ENCODE measurements at regions not wholly inside any gene's neighbourhood (a gene's known extent, or its start where the extent isn't known, plus 50 kb on each side); places are given as distances from the start of the nearest gene placed in this dataset.
"Not testable (repeated sequence)": the region's sequence is repeated elsewhere in the genome, so short reads cannot be mapped to it uniquely, and the experiment has no call there.

GRCh38 chr6:8623441-8623840, 188.1 kb upstream of the SLC35B3 start:
- no peak for DNase-seq (ENCODE audit: low read depth in 3 of 3)

GRCh38 chr6:8619853-8620252, 184.5 kb upstream of the SLC35B3 start:
- DNase-seq (ENCODE audit: low read depth in 3 of 3), result no peak

GRCh38 chr6:8619408-8619807, 184.1 kb upstream of the SLC35B3 start:
- DNase-seq (ENCODE audit: low read depth in 3 of 3), result not testable (repeated sequence)

GRCh38 chr6:8608737-8609136, 173.4 kb upstream of the SLC35B3 start:
- DNase-seq (ENCODE audit: low read depth in 3 of 3), result no peak

- no peak for DNase-seq (ENCODE audit: low read depth in 3 of 3)
These were observed 154.8 kb upstream of the SLC35B3 start for GRCh38 chr6:8589941-8590729.

- DNase-seq (ENCODE audit: low read depth in 3 of 3), result no peak
These were observed 152.8 kb upstream of the SLC35B3 start for GRCh38 chr6:8588176-8588575.

GRCh38 chr6:8583291-8583690, 147.9 kb upstream of the SLC35B3 start:
- DNase-seq (ENCODE audit: low read depth in 3 of 3), result no peak

- no peak for DNase-seq (ENCODE audit: low read depth in 3 of 3)
These were observed 144.0 kb upstream of the SLC35B3 start for GRCh38 chr6:8579372-8579771.

GRCh38 chr6:8578006-8578405, 142.7 kb upstream of the SLC35B3 start:
- no peak for DNase-seq (ENCODE audit: low read depth in 3 of 3)

- no peak for DNase-seq (ENCODE audit: low read depth in 3 of 3)
These were observed 139.6 kb upstream of the SLC35B3 start for GRCh38 chr6:8574749-8575468.

- DNase-seq (ENCODE audit: low read depth in 3 of 3), result no peak
These were observed 139.0 kb upstream of the SLC35B3 start for GRCh38 chr6:8574311-8574710.

- no peak for DNase-seq (ENCODE audit: low read depth in 3 of 3)
These were observed 135.0 kb upstream of the SLC35B3 start for GRCh38 chr6:8570256-8570920.

- DNase-seq (ENCODE audit: low read depth in 3 of 3), result no peak
These were observed 126.8 kb upstream of the SLC35B3 start for GRCh38 chr6:8562125-8562524.

GRCh38 chr6:8558953-8559352, 123.6 kb upstream of the SLC35B3 start:
- no peak for DNase-seq (ENCODE audit: low read depth in 3 of 3)

- DNase-seq (ENCODE audit: low read depth in 3 of 3), result no peak
These were observed 121.8 kb upstream of the SLC35B3 start for GRCh38 chr6:8557014-8557748.

- no peak for DNase-seq (ENCODE audit: low read depth in 3 of 3)
These were observed 121.1 kb upstream of the SLC35B3 start for GRCh38 chr6:8556370-8557013.

- no peak for DNase-seq (ENCODE audit: low read depth in 3 of 3)
These were observed 116.6 kb upstream of the SLC35B3 start for GRCh38 chr6:8551993-8552392.

GRCh38 chr6:8551386-8551785, 116.0 kb upstream of the SLC35B3 start:
- no peak for DNase-seq (ENCODE audit: low read depth in 3 of 3)

GRCh38 chr6:8549074-8549790, 113.9 kb upstream of the SLC35B3 start:
- no peak for DNase-seq (ENCODE audit: low read depth in 3 of 3)

- no peak for DNase-seq (ENCODE audit: low read depth in 3 of 3)
These were observed 111.2 kb upstream of the SLC35B3 start for GRCh38 chr6:8546496-8546895.

GRCh38 chr6:8545336-8545735, 110.0 kb upstream of the SLC35B3 start:
- no peak for DNase-seq (ENCODE audit: low read depth in 3 of 3)
